Left kidney (tissue), 1 donor: ENCODE measurements at regions not wholly inside any gene's neighbourhood (a gene's known extent, or its start where the extent isn't known, plus 50 kb on each side); places are given as distances from the start of the nearest gene placed in this dataset.
"Not testable (repeated sequence)": the region's sequence is repeated elsewhere in the genome, so short reads cannot be mapped to it uniquely, and the experiment has no call there.

Experiments used
- DNase-seq: peaks from one replicate; pipeline ENCODE4 v3.0.0-alpha.2; 2013

GRCh38 chr16:66050991-66051390 is 315.5 kb upstream of the CDH5 start:
- DNase-seq, result no peak

GRCh38 chr16:66049865-66050264 is 316.6 kb upstream of the CDH5 start:
- DNase-seq, result no peak

- DNase-seq, result no peak
These were observed 320.9 kb upstream of the CDH5 start for GRCh38 chr16:66045626-66046025.

- DNase-seq, result no peak
These were observed 321.9 kb upstream of the CDH5 start for GRCh38 chr16:66044556-66044955.

GRCh38 chr16:66044089-66044488 is 322.4 kb upstream of the CDH5 start:
- no peak for DNase-seq

GRCh38 chr16:66043326-66043725 is 323.2 kb upstream of the CDH5 start:
- no peak for DNase-seq

- no peak for DNase-seq
These were observed 324.1 kb upstream of the CDH5 start for GRCh38 chr16:66042341-66042740.

- DNase-seq, result no peak
These were observed 324.6 kb upstream of the CDH5 start for GRCh38 chr16:66041907-66042306.

- no peak for DNase-seq
These were observed 326.7 kb upstream of the CDH5 start for GRCh38 chr16:66039793-66040192.

GRCh38 chr16:66036793-66037715 is 329.4 kb upstream of the CDH5 start:
- DNase-seq, result no peak

GRCh38 chr16:66036184-66036583 is 330.3 kb upstream of the CDH5 start:
- DNase-seq, result no peak

- no peak for DNase-seq
These were observed 331.4 kb upstream of the CDH5 start for GRCh38 chr16:66035096-66035495.

- no peak for DNase-seq
These were observed 333.6 kb upstream of the CDH5 start for GRCh38 chr16:66032841-66033240.

GRCh38 chr16:66030036-66030435 is 336.5 kb upstream of the CDH5 start:
- DNase-seq, result no peak

- no peak for DNase-seq
These were observed 337.8 kb upstream of the CDH5 start for GRCh38 chr16:66028510-66029216.

- DNase-seq, result no peak
These were observed 339.6 kb upstream of the CDH5 start for GRCh38 chr16:66026787-66027330.

- DNase-seq, result peak; percentile 33
These were observed 340.3 kb upstream of the CDH5 start for GRCh38 chr16:66026211-66026610.

GRCh38 chr16:66025751-66026150 is 340.7 kb upstream of the CDH5 start:
- no peak for DNase-seq

GRCh38 chr16:66024567-66024966 is 341.9 kb upstream of the CDH5 start:
- DNase-seq, result not testable (repeated sequence)

GRCh38 chr16:66023481-66023880 is 343.0 kb upstream of the CDH5 start:
- DNase-seq, result no peak

- DNase-seq, result no peak
These were observed 345.8 kb upstream of the CDH5 start for GRCh38 chr16:66020642-66021041.

GRCh38 chr16:66020046-66020445 is 346.4 kb upstream of the CDH5 start:
- no peak for DNase-seq

GRCh38 chr16:66019502-66019901 is 347.0 kb upstream of the CDH5 start:
- DNase-seq, result not testable (repeated sequence)
